ENCODE measurements at regions not wholly inside any gene's neighbourhood (a gene's known extent, or its start where the extent isn't known, plus 50 kb on each side); places are given as distances from the start of the nearest gene placed in this dataset.

GRCh38 chr15:95639208-95639607 is 691.3 kb upstream of the NR2F2 start:
- no peak for TF ChIP-seq EP300 (IDR thresholded peaks at IDR 0.05)
- TF ChIP-seq POLR2A (IDR thresholded peaks at IDR 0.05), result no peak
- TF ChIP-seq CTCF (IDR thresholded peaks at IDR 0.05), result no peak
- Histone ChIP-seq H3K27me3 (no peaks in the 10 kb centered on the region), H3K36me3 (no peaks in the 10 kb centered on the region), H3K4me3 (no peak overlapping the region), H3K4me1 (no peaks in the 10 kb centered on the region), H3K9me3 (no peaks in the 10 kb centered on the region), H3K27ac (no peak overlapping the region)
- 91 to 96% methylated on average over 4 of the region's 4 CpGs for WGBS, 2 donors
- no peak for DNase-seq
- intact Hi-C loops (cut with DNase I), result no loop called here

- TF ChIP-seq EP300 (IDR thresholded peaks at IDR 0.05), result no peak
- TF ChIP-seq CTCF (IDR thresholded peaks at IDR 0.05), result no peak
- TF ChIP-seq POLR2AphosphoS5 (IDR thresholded peaks at IDR 0.05), result no peak
- TF ChIP-seq POLR2A (IDR thresholded peaks at IDR 0.05), result no peak
- no peak overlapping the region for H3K4me3 ChIP-seq
- intact Hi-C loops (cut with DNase I), result no loop called here
- no peak overlapping the region for H3K27ac ChIP-seq
- H3K36me3 ChIP-seq, result no peaks in the 10 kb centered on the region
- 46 to 64% methylated on average over 5 of the region's 5 CpGs for WGBS, 2 donors
- H3K9me3 ChIP-seq, result no peaks in the 10 kb centered on the region
- no peaks in the 10 kb centered on the region for H3K4me1 ChIP-seq
- H3K27me3 ChIP-seq, result no peaks in the 10 kb centered on the region
- DNase-seq, result no peak
These were observed 686.2 kb upstream of the NR2F2 start for GRCh38 chr15:95644100-95644875.

GRCh38 chr15:95645791-95646338 is 684.6 kb upstream of the NR2F2 start:
- H3K4me3 ChIP-seq, result no peak overlapping the region
- H3K4me1 ChIP-seq, result no peaks in the 10 kb centered on the region
- no peaks in the 10 kb centered on the region for H3K36me3 ChIP-seq
- no peak for DNase-seq
- 83 to 84% methylated on average over 4 of the region's 4 CpGs for WGBS, 2 donors
- no peaks in the 10 kb centered on the region for H3K27me3 ChIP-seq
- TF ChIP-seq POLR2A (IDR thresholded peaks at IDR 0.05) (no peak), CTCF (IDR thresholded peaks at IDR 0.05) (no peak), EP300 (IDR thresholded peaks at IDR 0.05) (no peak), POLR2AphosphoS5 (IDR thresholded peaks at IDR 0.05) (no peak)
- H3K27ac ChIP-seq, result no peak overlapping the region
- no peaks in the 10 kb centered on the region for H3K9me3 ChIP-seq
- intact Hi-C loops (cut with DNase I), result no loop called here

- Histone ChIP-seq H3K27me3 (no peaks in the 10 kb centered on the region), H3K9me3 (no peaks in the 10 kb centered on the region), H3K27ac (no peak overlapping the region), H3K4me3 (no peak overlapping the region), H3K4me1 (no peaks in the 10 kb centered on the region), H3K36me3 (no peaks in the 10 kb centered on the region)
- no peak for DNase-seq
- no peak for TF ChIP-seq CTCF (IDR thresholded peaks at IDR 0.05)
- no peak for TF ChIP-seq EP300 (IDR thresholded peaks at IDR 0.05)
- TF ChIP-seq POLR2AphosphoS5 (IDR thresholded peaks at IDR 0.05), result no peak
- no peak for TF ChIP-seq POLR2A (IDR thresholded peaks at IDR 0.05)
- WGBS, 2 donors, result 70 to 82% methylated on average over 8 of the region's 8 CpGs
- intact Hi-C loops (cut with DNase I), result no loop called here
These were observed 683.8 kb upstream of the NR2F2 start for GRCh38 chr15:95646484-95647273.
